ENCODE measurements at regions not wholly inside any gene's neighbourhood (a gene's known extent, or its start where the extent isn't known, plus 50 kb on each side); places are given as distances from the start of the nearest gene placed in this dataset.
A peak's percentile ranks its signal among the peaks of the same experiment; 100 is the strongest.
"Not testable (repeated sequence)": the region's sequence is repeated elsewhere in the genome, so short reads cannot be mapped to it uniquely, and the experiment has no call there.

- not testable (repeated sequence) for DNase-seq
These were observed 334.3 kb downstream of the C12orf75 start for GRCh38 chr12:105664765-105665164.

GRCh38 chr12:105665366-105665765, 334.9 kb downstream of the C12orf75 start:
- no peak for DNase-seq

DNA sequence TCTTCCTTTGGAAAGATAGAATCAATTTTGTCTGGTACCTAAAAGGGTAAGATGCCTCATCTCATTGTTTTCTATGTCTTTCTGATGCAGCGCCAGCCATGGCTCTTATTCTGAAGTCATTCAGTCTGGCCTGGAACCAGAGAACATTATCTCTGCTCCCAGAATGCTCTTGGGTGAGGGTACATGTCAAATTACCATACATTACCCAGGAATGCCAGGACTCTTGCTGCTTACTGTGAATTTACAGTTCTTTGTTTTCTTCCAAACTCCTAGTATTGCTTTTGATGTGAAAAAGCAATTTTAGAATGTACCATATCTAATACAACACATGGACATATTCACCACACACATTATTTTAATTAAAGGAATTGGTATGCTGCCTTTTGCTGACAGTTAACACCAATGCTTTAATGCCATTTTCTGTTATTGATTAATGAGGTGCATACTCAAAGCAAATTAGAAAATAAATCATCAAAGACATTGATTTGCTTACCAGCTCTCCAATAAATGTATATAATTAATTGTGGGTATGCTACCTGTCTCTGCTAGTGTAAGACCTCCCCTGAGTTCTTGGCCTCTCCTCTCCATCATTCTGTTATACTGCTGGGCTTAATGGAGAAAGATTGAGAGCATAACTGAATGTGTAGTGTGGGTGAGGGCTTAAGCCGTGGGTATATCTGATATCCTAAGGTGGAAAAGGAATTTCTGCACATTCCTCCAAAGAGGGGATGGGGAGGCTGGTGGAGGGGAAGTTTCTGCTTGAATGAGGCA, 337.7 kb downstream of the C12orf75 start:
- DNase-seq: no peak

- no peak for DNase-seq
These were observed 340.2 kb downstream of the C12orf75 start for GRCh38 chr12:105670672-105671071.

GRCh38 chr12:105671720-105672119, 341.2 kb downstream of the C12orf75 start:
- no peak for DNase-seq

DNA sequence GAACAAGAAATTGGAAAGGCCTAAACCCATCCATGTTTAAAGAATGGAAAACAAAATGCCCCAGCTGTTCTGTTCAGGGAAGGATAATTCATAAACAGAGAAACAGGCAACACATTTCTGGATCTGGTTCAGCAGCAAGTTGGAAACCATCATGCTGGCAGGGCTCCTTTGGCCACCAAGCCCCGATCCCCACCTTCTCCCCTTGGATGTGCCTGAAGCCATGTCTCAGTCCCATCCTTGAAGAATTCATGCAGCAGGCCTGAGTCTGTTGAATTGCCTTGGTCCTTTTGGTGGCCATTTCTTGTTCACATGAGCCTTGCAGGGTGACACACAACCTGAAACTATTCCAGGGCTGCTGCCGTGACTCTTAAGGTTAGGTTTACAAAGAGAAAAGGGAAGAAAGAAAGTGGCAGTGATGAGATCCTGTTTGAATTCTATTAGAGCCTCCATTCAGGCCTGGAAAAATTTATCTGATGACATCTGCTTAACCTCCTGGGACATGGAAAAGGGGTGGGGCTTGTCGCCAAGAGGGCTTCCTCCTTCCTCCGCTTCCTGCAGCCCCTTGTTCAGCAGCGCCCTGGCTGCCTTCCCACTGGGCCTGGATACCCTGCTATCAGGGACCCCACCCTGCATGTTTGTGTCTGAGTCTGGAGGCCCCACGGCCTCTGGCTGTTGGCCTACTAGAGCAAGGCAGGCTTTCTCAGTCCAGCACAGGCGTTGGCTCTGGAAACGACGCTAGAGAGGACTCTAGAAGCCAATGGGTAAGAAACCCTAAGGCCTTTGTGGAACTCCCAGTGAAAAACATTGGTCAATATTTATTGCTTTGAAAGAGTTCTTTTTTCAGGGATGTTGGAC, 341.9 kb downstream of the C12orf75 start:
- DNase-seq: no peak

GRCh38 chr12:105674871-105675699, 344.6 kb downstream of the C12orf75 start:
- no peak for DNase-seq

DNA sequence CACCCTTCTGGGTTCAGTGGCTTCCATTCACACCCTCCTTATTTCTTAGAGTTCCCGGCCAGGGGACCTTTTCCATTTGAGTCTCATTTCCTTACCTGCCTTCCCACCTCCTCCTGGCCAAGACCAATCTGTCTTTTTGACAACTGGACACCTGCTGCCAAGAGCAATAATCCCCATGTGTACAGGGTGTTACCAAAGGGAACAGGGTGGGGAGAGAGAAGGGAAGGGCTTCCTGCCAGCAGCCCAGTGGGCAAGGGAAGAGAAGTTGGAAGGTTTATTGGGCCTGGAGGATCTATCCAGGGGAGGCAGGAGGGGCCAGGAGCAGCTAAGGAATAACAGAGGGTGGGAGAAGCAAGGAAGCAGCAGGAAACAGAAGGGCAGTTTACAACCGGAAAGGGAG, 346.2 kb downstream of the C12orf75 start:
- DNase-seq: no peak

- DNase-seq: no peak
These were observed 347.2 kb downstream of the C12orf75 start for GRCh38 chr12:105677672-105678071.

- DNase-seq: no peak
These were observed 349.5 kb downstream of the C12orf75 start for GRCh38 chr12:105679982-105680381.

DNA sequence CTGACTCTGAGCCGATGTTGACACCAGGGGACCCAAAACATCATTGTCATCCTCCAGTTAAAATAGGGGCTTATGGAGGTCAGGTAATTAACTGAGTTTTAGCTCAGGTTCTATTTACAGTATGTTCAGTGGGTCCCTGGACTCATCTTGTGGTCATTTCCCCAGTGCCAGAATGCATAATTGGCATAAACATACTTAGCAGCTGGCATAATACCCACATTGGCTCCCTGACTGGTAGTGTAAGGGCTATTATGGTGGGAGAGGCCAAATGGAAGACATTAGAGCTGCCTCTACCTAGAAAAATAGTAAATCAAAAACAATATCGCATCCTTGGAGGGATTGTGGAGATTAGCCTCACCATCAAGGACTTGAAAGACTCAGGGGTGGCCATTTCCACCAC, 350.9 kb downstream of the C12orf75 start:
- DNase-seq: no peak

- DNase-seq: not testable (repeated sequence)
These were observed 352.3 kb downstream of the C12orf75 start for GRCh38 chr12:105682821-105683220.

DNA sequence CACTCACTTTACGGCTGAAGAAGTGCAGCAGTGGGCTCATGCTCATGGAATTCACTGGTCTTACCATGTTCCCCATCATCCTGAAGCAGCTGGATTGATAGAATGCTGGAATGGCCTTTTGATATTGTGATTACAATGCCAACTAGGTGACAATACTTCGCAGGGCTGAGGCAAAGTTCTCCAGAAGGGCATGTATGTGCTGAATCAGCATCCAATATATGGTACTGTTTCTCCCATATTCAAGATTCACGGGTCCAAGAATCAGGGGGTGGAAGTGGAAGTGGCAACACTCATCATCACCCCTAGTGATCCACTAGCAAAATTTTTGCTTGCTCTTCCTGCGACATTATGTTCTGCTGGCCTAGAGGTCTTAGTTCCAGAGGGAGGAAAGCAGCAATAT, 353.3 kb downstream of the C12orf75 start:
- DNase-seq: not testable (repeated sequence)

DNA sequence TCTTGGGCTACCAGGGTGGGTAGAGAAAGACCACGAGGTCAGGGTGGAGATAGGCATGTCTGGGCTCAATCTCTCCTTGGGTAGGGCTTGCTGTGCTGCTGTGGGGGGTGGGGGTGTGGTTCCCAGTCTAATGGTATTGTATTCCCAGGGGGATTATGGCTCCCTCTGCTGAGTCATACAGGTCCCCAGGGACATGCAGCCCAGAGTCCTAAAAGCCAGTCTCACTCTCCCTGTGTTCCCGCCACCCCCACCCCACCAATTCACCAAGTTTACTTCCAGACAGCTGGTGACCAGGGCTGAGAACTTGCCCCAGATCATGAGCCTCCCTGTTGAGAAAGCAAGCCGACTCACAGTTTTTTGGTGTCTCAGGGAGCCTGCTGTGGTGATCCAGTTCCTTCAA, 367.6 kb downstream of the C12orf75 start:
- no peak for DNase-seq

- no peak for DNase-seq
These were observed 368.7 kb downstream of the C12orf75 start for GRCh38 chr12:105699209-105699608.

GRCh38 chr12:105704787-105705186, 374.3 kb downstream of the C12orf75 start:
- no peak for DNase-seq

- DNase-seq: no peak
These were observed 374.7 kb downstream of the C12orf75 start for GRCh38 chr12:105705235-105705634.

GRCh38 chr12:105705765-105706164, 375.3 kb downstream of the C12orf75 start:
- DNase-seq: peak; percentile 11

GRCh38 chr12:105706321-105706972, 376.0 kb downstream of the C12orf75 start:
- peak; percentile 46 for DNase-seq

GRCh38 chr12:105706973-105707334, 376.5 kb downstream of the C12orf75 start:
- DNase-seq: no peak

- DNase-seq: no peak
These were observed 383.3 kb downstream of the C12orf75 start for GRCh38 chr12:105713606-105714305.

DNA sequence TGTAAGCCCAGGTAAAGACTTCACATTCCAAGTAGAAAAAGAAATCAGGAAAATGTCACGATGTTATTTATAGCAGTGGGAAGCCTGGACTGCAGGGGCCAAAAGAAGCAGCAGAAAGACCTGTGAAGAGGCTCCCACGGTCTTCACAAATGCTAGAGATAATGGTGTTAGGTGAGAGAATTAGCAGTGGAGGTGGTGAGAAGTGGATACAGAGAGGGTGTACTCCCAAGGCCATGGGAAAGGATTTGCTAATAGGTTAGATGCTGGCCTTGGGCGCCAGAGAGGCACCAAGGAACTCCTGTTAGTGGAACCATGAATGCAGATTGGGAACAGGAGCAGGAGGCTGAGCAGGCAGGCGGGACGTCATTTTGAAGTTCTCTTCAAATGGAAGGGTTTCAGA, 386.1 kb downstream of the C12orf75 start:
- DNase-seq: no peak

Measured in T1000 (cell line).